Stimulated activated CD8-positive, alpha-beta memory T cell treated with anti-CD3 and anti-CD28 coated beads, Interleukin-12 subunit alpha, Interleukin-12 subunit beta, amount 100 ng/mL, for 1 hour (primary cell): ENCODE measurements at regions not wholly inside any gene's neighbourhood (a gene's known extent, or its start where the extent isn't known, plus 50 kb on each side); places are given as distances from the start of the nearest gene placed in this dataset.

Source experiments
- DNase-seq: peaks from one replicate; pipeline ENCODE4 v3.0.0-alpha.2; 2020; ENCODE audit warnings: low read depth

DNA sequence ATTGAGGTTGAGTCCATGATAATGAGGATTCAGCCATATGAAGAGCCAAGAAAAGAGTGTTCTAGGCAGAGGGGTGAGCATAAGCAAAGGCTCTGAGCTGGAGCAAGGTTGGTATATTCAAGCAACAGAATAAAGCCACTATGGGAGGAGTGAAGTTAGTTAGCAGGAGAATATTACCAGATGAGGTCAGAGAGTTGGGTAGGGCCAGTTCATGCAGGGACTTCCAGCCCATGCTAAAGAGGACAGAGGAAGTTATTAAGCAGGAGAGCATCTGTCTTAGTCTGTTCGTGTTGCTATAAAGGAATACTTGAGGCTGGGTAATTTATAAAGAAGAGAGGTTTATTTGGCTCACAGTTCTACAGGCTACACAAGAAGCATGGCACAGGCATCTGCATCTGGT, 57.1 kb upstream of the ATG10 start:
- no peak for DNase-seq

DNA sequence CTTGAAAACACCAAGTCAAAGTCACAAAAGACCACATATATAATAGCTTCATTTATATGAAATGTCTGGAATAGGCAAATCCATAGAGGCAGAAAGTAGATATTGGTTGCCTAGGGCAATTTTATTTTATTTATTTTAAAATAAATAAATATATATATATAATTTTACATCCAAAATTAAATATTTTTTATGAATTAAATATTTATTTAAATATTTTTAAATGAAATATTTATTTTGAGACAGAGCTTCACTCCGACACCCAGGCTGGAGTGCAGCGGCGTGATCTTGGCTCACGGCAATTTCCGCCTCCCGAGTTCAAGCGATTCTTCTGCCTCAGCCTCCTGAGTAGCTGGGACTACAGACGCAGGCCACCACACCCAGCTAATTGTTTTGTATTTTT, 58.9 kb upstream of the ATG10 start:
- no peak for DNase-seq

DNA sequence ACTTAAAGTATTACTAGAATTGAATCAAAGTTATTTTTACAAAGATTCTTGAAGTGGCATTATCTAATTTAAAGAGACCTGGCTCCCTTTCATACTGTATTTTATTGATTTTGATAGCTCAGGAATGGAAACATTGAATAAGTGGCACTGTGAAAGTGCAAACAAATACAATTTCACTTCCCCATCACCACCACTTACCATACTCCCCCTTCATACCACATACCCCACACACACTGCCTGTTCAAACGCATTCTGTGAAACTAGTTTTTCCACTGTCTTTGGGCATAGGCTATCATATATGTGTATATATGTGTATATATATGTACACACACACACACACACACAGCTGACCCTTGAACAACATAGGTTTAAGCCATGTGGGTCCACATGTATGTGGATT, 62.1 kb upstream of the ATG10 start:
- no peak for DNase-seq

DNA sequence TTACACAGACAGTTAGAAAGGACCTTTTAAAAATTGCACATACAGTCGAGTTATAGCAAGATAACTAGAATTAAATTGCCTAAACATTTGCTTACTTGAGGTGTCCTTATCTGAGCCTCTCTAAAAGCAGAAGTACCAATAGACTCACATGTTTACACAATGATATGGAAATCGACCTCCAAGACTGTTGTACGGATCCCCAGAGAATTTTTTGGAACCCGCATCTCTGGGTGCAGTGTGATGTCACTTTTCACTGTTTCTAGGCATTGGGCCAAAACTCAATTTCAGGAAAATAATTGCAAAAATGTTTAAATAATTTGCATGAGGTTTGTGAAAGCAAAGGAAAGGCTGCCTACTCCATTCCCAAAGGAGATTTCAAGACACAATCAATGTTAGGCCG, 63.1 kb upstream of the ATG10 start:
- DNase-seq, result no peak

DNA sequence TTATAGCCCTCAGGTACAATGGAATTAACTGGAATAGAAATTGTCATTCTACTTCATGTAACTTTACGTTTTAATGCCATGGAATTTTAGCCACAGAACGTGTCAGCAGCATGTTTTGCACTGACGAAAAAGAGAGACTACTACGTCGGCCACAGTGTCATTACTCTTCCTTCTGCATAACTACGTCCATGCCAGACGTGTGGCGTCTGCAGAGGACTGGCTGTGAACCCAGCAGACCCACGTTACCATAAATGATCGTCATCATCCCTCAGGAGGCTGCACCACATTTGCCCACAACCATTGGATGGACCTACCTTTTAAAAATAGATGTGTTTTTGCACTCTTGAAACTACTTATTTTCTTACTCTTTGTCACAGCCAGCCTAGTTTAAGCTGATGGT, 63.8 kb upstream of the ATG10 start:
- DNase-seq, result no peak

DNA sequence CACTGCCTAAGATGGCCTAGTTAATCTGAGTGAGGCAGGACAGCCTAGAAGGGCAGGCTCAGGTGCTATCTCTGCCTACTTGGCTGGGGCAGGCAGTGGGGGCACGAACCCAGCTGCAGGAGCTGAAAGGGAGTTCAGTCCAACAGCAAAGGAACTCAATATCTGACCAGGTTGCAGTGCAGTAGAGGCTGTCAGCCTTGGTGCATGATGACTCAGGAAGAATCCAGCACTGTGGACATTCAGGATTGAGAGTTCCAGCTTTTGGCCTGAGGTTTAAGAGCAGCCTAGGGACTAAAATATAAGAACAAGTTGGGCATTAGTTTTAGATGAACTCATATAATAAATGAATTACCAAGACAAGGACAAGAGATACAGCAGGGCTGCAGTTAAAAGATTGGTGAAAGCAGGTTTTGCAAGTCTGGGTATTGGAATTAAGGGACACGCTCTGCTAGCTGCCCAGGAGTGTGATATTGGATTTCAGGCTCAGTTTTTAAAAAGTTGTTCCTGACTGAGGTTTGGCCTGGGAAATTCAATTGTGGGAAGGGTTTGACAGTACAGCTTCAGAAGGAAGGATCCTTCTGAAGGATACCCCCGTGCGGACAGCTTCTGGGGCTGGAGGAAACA, 64.7 kb upstream of the ATG10 start:
- DNase-seq, result no peak

DNA sequence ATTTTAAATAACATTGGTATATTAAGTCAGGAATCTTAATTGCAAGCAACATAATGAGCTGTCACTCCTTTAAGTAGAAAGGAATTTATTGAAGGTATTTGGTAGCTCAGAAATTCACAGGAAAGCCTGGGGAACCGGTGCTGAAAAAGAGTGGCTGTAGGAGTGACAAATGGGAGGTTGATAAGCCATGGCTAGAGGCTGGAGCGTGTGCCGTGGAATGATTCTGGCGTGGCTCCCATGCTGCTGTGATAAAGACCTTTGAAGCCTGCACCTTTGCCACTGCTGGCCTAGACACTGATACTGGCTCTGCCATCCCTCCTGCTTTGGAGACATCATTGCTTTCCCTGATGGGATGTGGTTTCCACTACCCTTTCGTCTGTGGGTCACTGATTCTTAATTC, 65.7 kb upstream of the ATG10 start:
- DNase-seq, result no peak

DNA sequence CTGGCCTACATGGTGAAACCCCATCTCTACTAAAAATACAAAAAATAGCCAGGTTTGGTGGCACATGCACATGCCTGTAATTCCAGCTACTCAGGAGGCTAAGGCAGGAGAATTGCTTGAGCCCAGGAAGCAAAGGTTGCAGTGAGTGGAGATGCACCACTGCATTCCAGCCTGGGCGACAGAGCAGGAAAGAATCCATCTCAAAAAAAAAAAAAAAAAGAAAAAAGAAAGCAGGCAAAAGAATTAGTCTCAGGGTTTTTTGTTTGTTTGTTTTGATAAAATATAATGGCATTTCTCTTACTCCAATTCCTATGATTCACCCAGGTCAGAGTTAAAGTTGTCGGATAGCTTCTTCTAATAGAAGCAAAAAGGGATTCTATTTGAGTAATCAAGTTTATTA, 67.0 kb upstream of the ATG10 start:
- no peak for DNase-seq

DNA sequence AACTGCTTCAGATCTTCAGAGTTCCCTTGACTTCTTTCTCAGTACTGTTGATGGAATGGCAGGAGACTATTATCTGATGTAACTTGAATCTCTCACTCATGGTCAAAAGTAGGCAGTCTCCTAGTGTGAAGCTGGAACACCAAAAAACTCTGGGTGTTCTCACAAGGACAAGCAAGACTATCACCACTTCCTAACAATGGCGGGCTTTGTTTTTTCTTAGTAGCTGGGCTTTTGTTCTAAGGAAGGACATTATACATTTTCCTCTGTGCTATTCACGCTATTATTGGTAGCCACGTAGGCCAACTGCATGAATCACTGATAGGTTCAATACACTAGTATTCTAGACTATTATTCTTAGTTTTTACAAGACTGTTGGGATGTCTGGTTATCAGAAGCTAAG, 67.7 kb upstream of the ATG10 start:
- no peak for DNase-seq

DNA sequence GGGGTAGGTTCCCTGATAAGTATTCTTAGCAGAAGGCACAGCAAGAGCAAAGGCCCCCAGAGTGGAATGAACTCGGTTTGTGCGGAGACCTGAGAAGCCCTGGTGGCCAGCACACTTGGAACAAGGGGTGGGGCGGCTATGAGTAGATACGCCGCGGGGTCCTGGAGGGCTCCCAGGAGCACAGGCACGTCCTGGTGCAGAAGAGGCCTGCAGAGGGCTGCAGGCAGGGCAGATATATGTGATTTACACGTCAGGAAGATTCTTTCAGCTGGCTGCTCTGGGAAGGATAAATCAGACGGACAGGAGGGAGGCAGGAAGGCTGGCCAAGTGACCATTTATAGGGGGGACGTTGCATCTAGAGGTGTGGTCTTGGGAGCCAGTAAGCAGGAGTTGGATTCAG, 70.2 kb upstream of the ATG10 start:
- DNase-seq, result no peak

DNA sequence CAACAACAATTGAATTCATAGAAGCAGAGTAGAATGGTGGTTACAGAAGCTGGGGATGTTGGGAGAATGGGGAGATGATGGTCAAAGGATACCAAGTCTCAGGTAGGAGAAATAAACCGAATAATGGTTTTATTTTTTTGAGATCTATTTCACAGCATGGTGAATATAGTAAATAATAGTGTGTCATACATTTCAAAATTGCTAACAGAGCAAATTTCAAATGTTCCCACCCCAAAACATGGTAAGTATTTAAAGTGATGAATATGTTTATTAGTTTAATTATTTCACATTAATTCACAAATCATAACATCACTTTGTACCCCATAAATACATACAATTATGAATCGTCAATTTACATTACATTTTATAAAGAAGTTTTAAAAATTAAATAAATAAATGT, 72.7 kb upstream of the ATG10 start:
- DNase-seq, result no peak

DNA sequence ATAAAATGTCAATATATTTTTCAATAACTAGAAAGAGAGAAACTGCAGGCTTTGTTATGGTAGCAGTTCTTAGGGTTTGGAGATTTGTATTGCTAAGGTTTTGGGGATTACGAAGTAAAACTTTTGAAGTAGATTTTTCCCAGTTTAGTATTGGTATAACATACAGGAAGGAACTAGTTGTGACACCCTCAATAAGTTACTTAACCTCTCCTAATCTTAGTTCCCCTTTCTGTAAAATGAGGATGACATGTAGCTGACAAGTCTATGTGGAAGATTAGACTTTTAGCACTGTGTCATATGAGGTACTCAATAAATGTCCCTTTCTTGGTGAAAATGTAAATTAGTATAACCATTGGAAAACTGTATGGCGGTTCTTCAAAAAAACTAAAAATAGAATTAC, 73.4 kb upstream of the ATG10 start:
- no peak for DNase-seq

DNA sequence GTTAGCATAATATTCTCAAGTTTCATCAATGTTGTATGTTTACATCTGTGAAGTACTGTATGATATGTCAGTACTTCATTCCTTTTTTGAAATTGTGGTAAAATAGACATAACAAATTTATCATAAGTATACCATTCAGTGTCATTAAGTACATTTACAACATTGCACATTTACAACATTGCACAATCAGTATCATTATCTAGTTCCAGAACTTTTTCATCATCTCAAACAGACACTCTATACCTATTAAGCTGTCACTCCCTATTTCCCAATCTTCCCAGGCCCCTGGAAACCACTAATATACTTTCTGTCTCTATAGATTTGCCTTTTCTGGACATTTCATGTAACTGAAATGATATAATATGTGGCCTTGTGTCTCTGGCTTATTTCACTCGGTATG, 75.1 kb upstream of the ATG10 start:
- DNase-seq, result no peak

DNA sequence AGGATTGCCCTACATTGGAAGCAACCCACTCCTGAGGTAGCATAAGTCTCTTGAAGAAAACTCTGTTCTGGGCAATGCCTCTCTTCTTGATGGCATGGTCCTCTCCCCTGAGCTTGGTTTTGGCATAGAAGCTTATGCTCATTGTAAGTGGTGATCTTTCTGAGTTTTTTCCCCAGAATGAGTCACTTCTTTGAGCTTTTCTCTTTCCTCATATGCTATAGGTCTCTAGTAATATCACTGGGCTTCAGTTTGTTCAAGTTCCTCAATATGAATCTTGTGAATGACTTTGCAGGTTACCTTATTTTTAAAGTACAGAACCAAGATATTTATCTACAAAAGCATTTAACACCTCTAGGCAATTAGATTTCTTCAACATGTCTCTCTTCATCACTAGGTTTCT, 76.5 kb upstream of the ATG10 start:
- no peak for DNase-seq

DNA sequence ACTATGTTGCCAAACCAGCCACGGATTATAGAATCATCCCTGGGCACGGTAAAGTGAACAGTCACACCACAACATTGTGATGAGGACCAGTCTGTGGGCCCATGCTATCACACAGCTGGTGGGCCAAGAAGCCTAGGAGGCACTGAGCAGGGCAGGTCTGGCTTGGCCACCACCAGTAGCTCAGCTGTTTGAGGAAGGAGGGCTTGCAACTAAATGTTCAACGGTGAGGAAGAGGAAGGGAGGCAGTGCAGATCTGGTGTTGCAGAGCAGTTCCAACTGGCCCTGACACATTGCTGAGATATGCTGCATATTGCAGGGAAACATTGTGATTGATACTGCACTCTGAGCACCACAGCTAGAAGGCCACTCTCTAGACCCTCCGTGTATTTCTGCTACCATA, 77.9 kb upstream of the ATG10 start:
- DNase-seq, result no peak

DNA sequence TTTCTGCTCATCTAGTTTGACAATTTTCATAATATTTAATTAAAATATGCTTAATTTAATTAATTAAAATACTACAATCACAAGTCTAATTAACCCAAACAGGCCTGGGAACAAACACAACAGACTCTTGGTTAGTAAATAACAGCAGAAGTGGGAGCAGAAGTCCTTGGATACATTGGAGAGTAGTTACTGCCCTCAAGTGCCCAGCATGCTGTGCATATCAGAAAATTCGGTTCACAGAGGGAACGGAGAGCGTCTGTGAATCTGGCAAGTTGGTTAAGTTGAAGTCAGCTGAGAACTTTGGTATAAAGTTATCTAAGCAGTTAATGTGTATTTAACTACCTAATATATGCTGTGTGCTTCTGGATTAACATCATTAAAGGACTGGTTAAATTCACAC, 87.0 kb upstream of the ATG10 start:
- DNase-seq, result no peak

DNA sequence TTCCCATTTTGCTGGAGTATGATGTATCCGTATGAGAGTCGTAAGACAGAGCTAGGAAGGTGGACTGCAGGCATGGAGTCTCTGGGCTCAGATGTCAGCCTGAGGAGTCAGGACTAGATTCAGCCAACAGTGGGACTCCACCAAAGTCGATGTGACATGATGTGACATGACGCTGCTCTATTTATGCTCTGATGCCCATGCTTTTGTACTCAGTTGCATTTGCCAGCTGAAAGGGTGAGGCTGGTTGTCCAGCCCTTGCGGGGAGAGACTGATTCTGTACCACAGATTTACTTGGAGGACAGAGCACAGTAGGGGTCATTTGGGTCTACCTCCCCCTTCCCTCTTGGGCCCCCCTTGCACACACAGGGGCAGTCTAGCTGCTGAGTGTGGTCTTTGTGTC, 88.5 kb upstream of the ATG10 start:
- no peak for DNase-seq

DNA sequence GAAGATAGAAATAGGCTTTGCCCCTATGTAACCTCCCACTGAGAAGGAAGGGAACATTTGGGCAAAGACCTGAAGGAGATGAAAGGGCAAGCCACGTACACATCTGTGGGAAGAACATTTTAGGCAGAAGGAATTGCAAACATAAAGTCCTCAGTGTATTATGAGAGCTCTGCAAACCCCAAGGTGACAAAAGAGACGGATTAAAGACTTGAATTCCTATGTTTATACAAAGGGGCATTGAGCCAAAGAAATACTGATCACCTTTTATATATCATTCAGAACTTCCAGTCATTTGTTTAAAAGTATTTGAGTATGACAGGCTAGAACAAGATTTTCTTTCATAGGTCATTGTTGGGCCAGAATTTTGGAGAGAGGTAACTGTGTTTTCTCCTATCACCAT, 90.2 kb upstream of the ATG10 start:
- DNase-seq, result no peak

DNA sequence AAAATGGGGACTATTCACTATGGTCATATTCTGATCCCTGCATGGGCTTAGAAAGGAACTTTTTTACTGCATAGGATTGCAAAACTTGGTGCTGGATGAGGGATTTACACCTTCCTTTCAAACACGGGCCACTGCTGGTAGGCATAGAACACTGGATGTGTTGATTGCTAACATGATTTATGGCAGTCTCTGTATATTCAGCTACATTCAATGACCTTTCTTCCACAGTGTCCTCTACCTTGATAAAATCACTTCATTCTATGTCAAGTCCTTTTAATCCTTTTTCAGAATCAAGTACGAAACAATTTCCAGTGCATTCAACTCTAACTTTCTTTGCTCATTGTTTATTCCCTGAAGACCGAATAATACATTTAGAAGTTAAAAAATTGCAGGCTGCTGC, 91.9 kb upstream of the ATG10 start:
- no peak for DNase-seq

DNA sequence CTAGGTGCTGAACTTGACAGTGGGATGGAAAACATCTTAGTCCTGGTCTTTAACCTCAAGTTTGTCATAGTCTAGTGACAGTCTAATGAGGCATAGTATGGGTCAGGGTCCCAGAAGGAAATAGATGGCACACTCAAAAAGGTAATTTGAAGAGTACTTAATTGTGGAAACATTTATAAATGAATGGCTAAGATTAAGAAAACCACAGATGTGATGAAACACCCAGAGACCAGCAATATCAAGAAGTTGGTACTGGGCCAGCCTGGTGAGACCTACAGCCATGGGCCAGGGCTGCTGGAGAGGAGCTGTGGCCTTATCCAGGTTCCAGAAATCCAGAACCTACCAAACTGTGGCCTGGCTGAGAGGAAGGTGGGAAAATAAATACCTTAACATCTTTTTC, 93.5 kb upstream of the ATG10 start:
- no peak for DNase-seq

DNA sequence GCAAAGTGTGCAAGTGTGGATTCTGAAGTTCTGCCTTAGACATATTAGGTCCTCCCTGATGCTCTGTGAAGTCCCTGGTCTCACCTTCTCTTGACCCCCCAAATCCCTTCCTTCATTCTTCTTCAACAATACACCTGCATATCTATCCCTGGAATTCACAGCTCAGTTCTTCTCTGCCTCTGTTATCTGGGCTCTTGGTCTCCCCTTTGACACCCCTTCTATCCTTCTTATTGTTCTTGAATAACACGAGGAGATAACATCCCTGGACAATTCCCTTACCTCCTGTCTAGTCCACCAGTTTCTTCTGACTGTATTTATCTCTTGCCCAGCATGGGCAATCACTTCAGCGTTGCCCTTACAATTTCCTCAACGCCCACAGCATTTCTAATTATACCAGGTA, 104.8 kb upstream of the ATG10 start:
- DNase-seq, result no peak

DNA sequence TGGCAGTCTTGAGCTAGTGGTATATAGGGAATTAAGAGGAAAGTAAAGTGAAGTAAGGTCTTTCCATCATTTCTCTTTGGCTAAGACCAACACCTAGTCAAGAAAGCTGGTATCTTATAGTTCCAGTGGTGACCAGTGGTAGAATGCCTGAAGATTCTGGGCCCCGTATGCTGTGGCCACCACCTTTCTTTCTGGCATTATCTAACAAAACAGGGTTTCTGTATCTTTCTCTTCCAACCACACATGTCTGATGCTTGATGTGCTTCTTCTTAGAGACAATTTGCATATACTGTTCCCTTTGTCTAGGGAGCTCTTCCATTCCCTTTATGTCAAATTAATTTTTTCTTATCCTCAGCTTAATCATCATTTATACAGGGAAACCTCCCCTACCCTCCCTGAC, 109.9 kb upstream of the SSBP2 start:
- no peak for DNase-seq

DNA sequence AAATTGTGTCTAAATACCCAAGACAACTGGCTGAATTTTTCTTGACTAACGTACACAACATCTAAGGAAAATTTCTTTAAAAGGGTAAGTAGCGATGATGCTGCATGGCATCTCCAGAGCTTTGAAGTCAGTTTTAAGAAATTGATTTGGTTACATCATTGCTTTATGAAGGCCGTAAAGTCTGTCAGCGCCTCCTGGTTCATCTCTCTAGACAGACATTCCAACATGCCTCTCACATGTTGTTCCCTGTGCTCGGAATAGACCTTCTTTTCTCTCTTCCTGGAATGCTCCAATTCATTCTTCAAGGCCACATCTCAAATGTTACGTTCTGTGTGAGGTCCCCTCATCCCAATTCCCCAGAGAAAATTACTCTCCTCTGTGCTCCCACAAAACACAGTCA, 108.7 kb upstream of the SSBP2 start:
- DNase-seq, result no peak

DNA sequence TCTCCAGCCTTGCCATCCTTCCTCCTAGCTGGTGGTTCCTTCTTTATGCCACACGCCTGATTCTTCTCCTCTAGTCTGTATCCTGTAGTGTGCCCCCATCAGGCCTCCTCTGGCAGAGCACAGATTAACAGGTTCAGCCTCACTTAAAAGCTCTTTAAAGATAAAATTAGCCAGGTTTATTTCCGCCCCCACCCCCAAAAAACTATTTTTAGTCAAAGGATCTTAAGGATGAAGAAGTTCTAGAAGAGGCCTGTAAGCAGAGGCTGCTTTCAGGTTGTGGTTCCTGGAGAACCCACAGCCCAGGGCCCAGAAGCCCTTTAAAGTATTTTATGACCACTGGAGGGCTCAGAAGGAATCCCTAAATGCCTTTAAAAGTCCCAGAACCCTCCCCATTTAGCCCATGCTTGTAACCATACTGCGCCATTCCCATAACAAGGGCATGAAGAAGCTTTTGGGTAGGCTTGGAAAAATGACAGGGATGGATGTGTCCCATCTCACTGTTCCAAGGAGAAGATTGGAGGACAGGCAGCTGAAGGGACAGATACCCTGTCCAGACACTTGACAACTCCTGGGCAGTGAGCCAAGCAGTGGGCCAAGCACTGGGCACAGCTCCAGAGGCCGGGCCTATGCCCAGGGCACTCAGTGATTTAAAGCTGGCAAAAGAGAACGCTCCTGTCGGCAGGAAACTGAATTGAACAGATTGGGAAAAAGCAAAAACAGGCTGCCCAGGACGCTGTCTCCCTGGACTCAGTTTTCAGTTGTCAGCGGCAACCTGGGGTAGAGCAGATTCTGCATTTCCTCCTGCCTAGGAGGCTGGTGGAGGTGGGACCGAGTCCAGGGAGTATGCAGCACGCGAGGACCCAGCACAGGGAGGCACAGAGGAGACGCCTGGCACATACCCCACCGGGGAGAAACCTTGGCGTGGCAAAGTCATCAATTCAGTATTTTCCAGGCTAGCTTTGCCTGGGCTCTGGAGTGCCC, 106.3 kb upstream of the SSBP2 start:
- DNase-seq, result no peak
